HepG2 (cell line): ENCODE measurements at regions not wholly inside any gene's neighbourhood (a gene's known extent, or its start where the extent isn't known, plus 50 kb on each side); places are given as distances from the start of the nearest gene placed in this dataset.

Experiments
- ATAC-seq: fragments of 200-7000 bp; cut with Tn5 transposase; 3 replicates; pipeline ENCODE4 v1.9.1; 2020; ENCODE audit warnings: mild to moderate bottlenecking, moderate library complexity
- BruUV-seq: library from RNA; stranded (reverse); fragments of 400-500 nt; replicated peaks from 2 replicates; lab custom pipeline; 2021; lab: Mats Ljungman, UMichigan
- CTCF ChIA-PET: fragments of 300-600 bp; formaldehyde crosslinking; extraction: SDS; loops from one replicate; lab custom pipeline; 2021; ENCODE audit warnings: low total read pairs, inconsistent platforms, low intra/inter-chr PET ratio; lab: Yijun Ruan, JAX
- POLR2A ChIA-PET: fragments of 350-600 bp; sonication (Branson Sonifier 250); formaldehyde crosslinking; loops from one replicate; lab custom pipeline; 2020; ENCODE audit warnings: antibody characterized with exemption, inconsistent platforms; lab: Yijun Ruan, JAX
- DNase-seq: peaks from one replicate; pipeline ENCODE4 v3.0.0-alpha.2; 2015; ENCODE audit warnings: low spot score
- FAIRE-seq: peaks from 3 replicates; lab custom pipeline; 2011; peaks lifted over from hg19 to GRCh38; lab: Jason Lieb, UNC
- H2AFZ ChIP-seq: one replicate; pipeline ENCODE4 v1.6.1; 2011; ENCODE audit warnings: low read length, inconsistent platforms
- H3K27ac ChIP-seq: fragments of 300-600 bp; 3 replicates; pipeline ENCODE4 v1.8.0; 2011; ENCODE audit warnings: mixed run types, mild to moderate bottlenecking, mixed read lengths, low read length, inconsistent platforms; ENCODE audit not compliant: insufficient read depth; ENCODE audit errors: extremely low read length
- H3K27me3 ChIP-seq, 2 experiments: fragments of 200-600 bp in 1 of 2; 2 replicates in 1 of 2; 3 replicates in 1 of 2; pipeline versions ENCODE4 v1.6.0 to v1.8.0; 2011; ENCODE audit warnings: low read length in 2 of 2, mild to moderate bottlenecking in 2 of 2, moderate library complexity in 2 of 2, inconsistent platforms in 1 of 2; ENCODE audit not compliant: insufficient read depth in 2 of 2, control insufficient read depth in 1 of 2
- H3K36me3 ChIP-seq, 2 experiments: fragments of 200-600 bp in 1 of 2; replicated peaks in 1 of 2; 2 replicates in 1 of 2; 3 replicates in 1 of 2; pipeline versions ENCODE4 v1.5.1 to v1.8.0; 2011; ENCODE audit warnings: low read length in 2 of 2, inconsistent platforms in 1 of 2; ENCODE audit not compliant: insufficient read depth in 2 of 2, control insufficient read depth in 1 of 2
- H3K4me1 ChIP-seq: 2 replicates; pipeline ENCODE4 v1.5.1; 2012; ENCODE audit warnings: low read length, inconsistent platforms; ENCODE audit not compliant: insufficient read depth
- H3K4me2 ChIP-seq: 2 replicates; pipeline ENCODE4 v1.6.0; 2011; ENCODE audit warnings: low read depth, low read length, inconsistent platforms
- H3K4me3 ChIP-seq, 3 experiments: fragments of 200-600 bp in 1 of 3; sonication (generic), shearing (Covaris generic) in 1 of 3; replicated peaks in 1 of 3; 2 replicates each; pipeline ENCODE4 v1.5.1; 2011 to 2016; ENCODE audit warnings: low read length in 3 of 3, inconsistent platforms in 2 of 3, low read depth in 2 of 3, mild to moderate bottlenecking in 2 of 3, control low read depth in 1 of 3, mixed read lengths in 1 of 3; ENCODE audit not compliant: insufficient read depth in 1 of 3
- H3K79me2 ChIP-seq: one replicate; pipeline ENCODE4 v1.6.1; 2011; ENCODE audit warnings: low read length, inconsistent platforms; ENCODE audit not compliant: insufficient read depth
- H3K9ac ChIP-seq: 2 replicates; pipeline ENCODE4 v1.6.0; 2011; ENCODE audit warnings: mild to moderate bottlenecking, low read depth, low read length, inconsistent platforms; ENCODE audit not compliant: insufficient read depth
- H3K9me3 ChIP-seq: 2 replicates; pipeline ENCODE4 v1.5.1; 2012; ENCODE audit warnings: mild to moderate bottlenecking, low read length
- H4K20me1 ChIP-seq: 2 replicates; pipeline ENCODE4 v1.6.0; 2011; ENCODE audit warnings: inconsistent platforms, mild to moderate bottlenecking, low read length, moderate library complexity; ENCODE audit not compliant: insufficient read depth
- ASH2L ChIP-seq: fragments of 300-600, 200-600 bp; sonication (generic); IDR thresholded peaks from 2 replicates; pipeline ENCODE4 v1.7.0; 2017; ENCODE audit warnings: low read depth, mild to moderate bottlenecking, moderate library complexity, mixed read lengths, low read length; ENCODE audit not compliant: insufficient read length
- ATF2 ChIP-seq: sonication (generic); formaldehyde crosslinking; IDR thresholded peaks from 2 replicates; pipeline ENCODE4 v1.4.0; 2020; ENCODE audit warnings: missing genetic modification reagents
- CENPBD1 ChIP-seq: sonication (generic); formaldehyde crosslinking; IDR thresholded peaks from 2 replicates; pipeline ENCODE4 v1.8.0; 2022; ENCODE audit warnings: missing genetic modification reagents, low read depth, mild to moderate bottlenecking, borderline replicate concordance
- FIP1L1 ChIP-seq: fragments of 200-400 bp; formaldehyde crosslinking; IDR thresholded peaks from 2 replicates; pipeline ENCODE4 v1.6.1; 2018; ENCODE audit warnings: low read depth, mild to moderate bottlenecking, low read length, moderate library complexity, borderline replicate concordance; ENCODE audit not compliant: insufficient read depth
- GPBP1L1 ChIP-seq: sonication (generic); formaldehyde crosslinking; IDR thresholded peaks from 2 replicates; pipeline ENCODE4 v1.5.0; 2020; ENCODE audit warnings: mild to moderate bottlenecking, missing genetic modification reagents
- NCOR1 ChIP-seq: fragments of 200-600 bp; sonication (generic); IDR thresholded peaks from 2 replicates; pipeline ENCODE4 v1.7.0; 2017; ENCODE audit warnings: antibody characterized with exemption, low read length, borderline replicate concordance
- NFRKB ChIP-seq: fragments of 450-650 bp; IDR thresholded peaks from 2 replicates; pipeline ENCODE4 v1.6.1; 2017
- NRL ChIP-seq: sonication (generic); formaldehyde crosslinking; IDR thresholded peaks from 2 replicates; pipeline ENCODE4 v1.5.0; 2020; ENCODE audit warnings: missing genetic modification reagents, mild to moderate bottlenecking, moderate library complexity, borderline replicate concordance
- POLR2G ChIP-seq: fragments of 200-400 bp; formaldehyde crosslinking; IDR thresholded peaks from 2 replicates; pipeline ENCODE4 v1.6.1; 2018; ENCODE audit warnings: mild to moderate bottlenecking, low read depth, low read length, moderate library complexity
- SATB2 ChIP-seq: sonication (generic); formaldehyde crosslinking; IDR thresholded peaks from 2 replicates; pipeline ENCODE4 v1.5.0; 2020; ENCODE audit warnings: missing genetic modification reagents
- ZFYVE20 ChIP-seq: sonication (generic); formaldehyde crosslinking; IDR thresholded peaks from 2 replicates; pipeline ENCODE4 v1.8.0; 2023; ENCODE audit warnings: low read depth, mild to moderate bottlenecking, moderate library complexity, missing genetic modification reagents, borderline replicate concordance
- ZNF512B ChIP-seq: sonication (generic); formaldehyde crosslinking; IDR thresholded peaks from 2 replicates; pipeline ENCODE4 v1.5.1; 2020; ENCODE audit warnings: missing genetic modification reagents, mild to moderate bottlenecking, borderline replicate concordance
- ZNF597 ChIP-seq: sonication (generic); formaldehyde crosslinking; IDR thresholded peaks from 2 replicates; pipeline ENCODE4 v1.5.0; 2020; ENCODE audit warnings: missing genetic modification reagents
- ZNF605 ChIP-seq: sonication (generic); formaldehyde crosslinking; IDR thresholded peaks from 2 replicates; pipeline ENCODE4 v1.8.0; 2022; ENCODE audit warnings: mild to moderate bottlenecking, missing genetic modification reagents
- WGBS: methylation state at CpG from one replicate; pipeline ENCODE4 v1.1.6; 2017; ENCODE audit warnings: low lambda C conversion rate; 5-methylcytosine and 5-hydroxymethylcytosine counted together
- in situ Hi-C: cut with HindIII; loops from 2 replicates; pipeline ENCODE4 v1.10.0; 2017; ENCODE audit warnings: low pct_unique_long_range_greater_than_20kb; ENCODE audit not compliant: extremely low pct_ligation_motif_present
- intact Hi-C: fragments of 100-400 bp; cut with micrococcal nuclease; formaldehyde crosslinking; loops from one replicate; pipeline ENCODE4 v1.10.0; 2022; ENCODE audit not compliant: unreplicated experiment

GRCh38 chr6:155709262-155709661 is 253.6 kb upstream of the NOX3 start:
- Histone ChIP-seq H3K4me2 (no peak overlapping the region), H3K27ac (no peak overlapping the region), H3K4me3 (no peak overlapping the region), H3K9me3 (no peaks in the 10 kb centered on the region), H3K9ac (no peak overlapping the region), H2AFZ (no peak overlapping the region), H3K36me3 (no peaks in the 10 kb centered on the region), H4K20me1 (no peaks in the 10 kb centered on the region), H3K79me2 (no peaks in the 10 kb centered on the region), H3K27me3 (no peaks in the 10 kb centered on the region), H3K4me1 (peaks cover 16% of the 10 kb centered on the region)
- in situ Hi-C loops (no loop called here), intact Hi-C loops (no loop called here)
- 73% methylated on average over 10 of the region's 10 CpGs for WGBS
- ChIA-PET POLR2A (no interaction called here), CTCF (no interaction called here)
- ATAC-seq (no peak), DNase-seq (no peak), FAIRE-seq (no peak)
- no TSS peak for BruUV-seq
- TF ChIP-seq POLR2G, result no peak
- no peak for TF ChIP-seq FIP1L1
- TF ChIP-seq ZNF605 (CRISPR knock-in tag), result no peak
- TF ChIP-seq NCOR1, result no peak
- TF ChIP-seq ZNF512B (CRISPR knock-in tag), result no peak
- no peak for TF ChIP-seq ZFYVE20 (CRISPR knock-in tag)
- TF ChIP-seq SATB2, result no peak
- no peak for TF ChIP-seq NRL (CRISPR knock-in tag)
- no peak for TF ChIP-seq NFRKB
- TF ChIP-seq ASH2L, result no peak
- no peak for TF ChIP-seq GPBP1L1 (CRISPR knock-in tag)
- TF ChIP-seq CENPBD1, result no peak
- no peak for TF ChIP-seq ZNF597
- TF ChIP-seq ATF2 (CRISPR knock-in tag), result no peak
